GM18870 (cell line): ENCODE measurements at regions not wholly inside any gene's neighbourhood (a gene's known extent, or its start where the extent isn't known, plus 50 kb on each side); places are given as distances from the start of the nearest gene placed in this dataset.

Experiments used
- ATAC-seq: cut with Tn5 transposase; IDR thresholded peaks from one replicate; pipeline ENCODE4 v1.9.1; 2021; ENCODE audit warnings: moderate library complexity; ENCODE audit not compliant: unreplicated experiment

- ATAC-seq: no peak
These were observed 266.7 kb upstream of the C2CD4B start for GRCh38 chr15:62431817-62432216.

- no peak for ATAC-seq
These were observed 267.8 kb upstream of the C2CD4B start for GRCh38 chr15:62432702-62433398.

- no peak for ATAC-seq
These were observed 271.1 kb upstream of the C2CD4B start for GRCh38 chr15:62436235-62436634.

GRCh38 chr15:62437753-62438152 is 272.7 kb upstream of the C2CD4B start:
- ATAC-seq: no peak

- no peak for ATAC-seq
These were observed 274.5 kb upstream of the C2CD4B start for GRCh38 chr15:62439543-62440016.

- no peak for ATAC-seq
These were observed 275.4 kb upstream of the C2CD4B start for GRCh38 chr15:62440362-62441105.

- no peak for ATAC-seq
These were observed 279.3 kb upstream of the C2CD4B start for GRCh38 chr15:62444104-62445022.

- ATAC-seq: no peak
These were observed 280.2 kb upstream of the C2CD4B start for GRCh38 chr15:62445244-62445643.

GRCh38 chr15:62446984-62447383 is 281.9 kb upstream of the C2CD4B start:
- ATAC-seq: no peak

- no peak for ATAC-seq
These were observed 282.7 kb upstream of the C2CD4B start for GRCh38 chr15:62447742-62448141.

GRCh38 chr15:62449638-62450037 is 284.6 kb upstream of the C2CD4B start:
- no peak for ATAC-seq

- ATAC-seq: no peak
These were observed 285.0 kb upstream of the C2CD4B start for GRCh38 chr15:62450061-62450460.

- ATAC-seq: no peak
These were observed 286.9 kb upstream of the C2CD4B start for GRCh38 chr15:62452026-62452425.

- no peak for ATAC-seq
These were observed 287.6 kb upstream of the C2CD4B start for GRCh38 chr15:62452667-62453066.

- ATAC-seq: no peak
These were observed 288.3 kb upstream of the C2CD4B start for GRCh38 chr15:62453375-62453774.

- ATAC-seq: no peak
These were observed 288.9 kb upstream of the C2CD4B start for GRCh38 chr15:62453981-62454380.

- no peak for ATAC-seq
These were observed 289.6 kb upstream of the C2CD4B start for GRCh38 chr15:62454567-62455172.

- no peak for ATAC-seq
These were observed 290.4 kb upstream of the C2CD4B start for GRCh38 chr15:62455441-62455921.

GRCh38 chr15:62456011-62456920 is 291.2 kb upstream of the C2CD4B start:
- ATAC-seq: no peak

- ATAC-seq: no peak
These were observed 292.0 kb upstream of the C2CD4B start for GRCh38 chr15:62457100-62457499.
